GM12892 (cell line): ENCODE measurements at regions not wholly inside any gene's neighbourhood (a gene's known extent, or its start where the extent isn't known, plus 50 kb on each side); places are given as distances from the start of the nearest gene placed in this dataset.

Experiments
- DNase-seq: peaks from one replicate; pipeline ENCODE4 v3.0.0; 2011; ENCODE audit not compliant: insufficient read length
- FAIRE-seq: peaks from 2 replicates; lab custom pipeline; 2011; peaks lifted over from hg19 to GRCh38; lab: Jason Lieb, UNC
- POLR2A ChIP-seq: IDR thresholded peaks from 2 replicates; pipeline ENCODE4 v1.6.1; 2011; ENCODE audit warnings: low read depth, low read length, control low read depth
- POLR2AphosphoS5 ChIP-seq: IDR thresholded peaks from 2 replicates; pipeline ENCODE4 v1.6.1; 2011; ENCODE audit warnings: low read depth, low read length, control low read depth
- TAF1 ChIP-seq: IDR thresholded peaks from 2 replicates; pipeline ENCODE4 v1.6.1; 2011; ENCODE audit warnings: low read depth, mild to moderate bottlenecking, control low read depth, low read length, borderline replicate concordance

DNA sequence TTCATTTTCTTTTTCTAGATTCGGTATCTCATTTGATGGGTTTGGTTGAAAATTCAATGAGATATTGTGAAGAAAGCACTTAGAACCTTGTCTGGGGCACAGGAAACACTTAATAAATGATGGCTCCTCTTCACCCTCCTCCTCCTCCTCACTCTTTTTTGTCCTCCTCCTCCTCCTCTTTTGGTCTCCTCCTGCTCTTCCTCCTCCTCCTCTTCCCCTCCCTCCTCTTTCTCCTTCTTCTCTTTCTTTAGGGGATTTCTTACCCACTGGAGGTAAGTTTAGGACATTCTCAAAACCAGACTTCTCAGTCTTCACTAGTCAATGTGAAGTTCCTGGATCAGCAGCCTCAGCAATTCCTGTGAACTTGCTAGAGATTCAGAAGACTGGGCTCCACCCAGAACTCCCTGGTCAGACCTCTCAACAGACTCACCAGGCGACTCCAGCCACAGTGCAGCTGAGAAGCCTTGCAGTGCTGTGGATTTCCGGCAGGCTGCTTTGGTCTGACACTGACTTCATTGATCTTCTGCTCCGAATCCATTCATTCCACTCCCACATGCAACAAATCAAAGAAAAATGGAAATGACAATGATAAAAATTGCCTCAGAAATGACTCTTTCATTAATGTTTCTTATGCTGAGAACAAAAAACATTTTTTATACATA, 368.6 kb upstream of the B3GAT1 start:
- DNase-seq = no peak
- FAIRE-seq = no peak

DNA sequence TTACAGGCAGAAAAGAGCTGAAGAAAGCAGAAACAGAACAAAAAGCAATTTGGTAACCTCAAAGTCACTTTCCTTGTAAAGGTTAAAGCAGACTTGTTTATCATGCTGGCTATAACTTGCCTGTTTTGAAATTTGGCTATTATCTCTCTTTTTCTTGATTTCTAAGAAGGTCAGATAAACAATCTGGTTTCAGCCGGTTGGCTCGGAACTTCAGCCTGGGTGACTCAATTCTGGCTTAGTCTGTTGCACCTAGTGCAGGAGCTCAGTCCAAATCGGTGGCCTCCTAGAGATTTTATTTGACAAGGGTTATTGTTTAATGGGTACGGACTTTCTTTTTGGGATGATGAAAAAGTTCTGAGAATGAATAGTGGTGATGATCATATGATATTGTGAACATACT, 367.1 kb upstream of the B3GAT1 start:
- no peak for DNase-seq
- FAIRE-seq = no peak
- no peak for TF ChIP-seq TAF1
- TF ChIP-seq POLR2A = no peak
- no peak for TF ChIP-seq POLR2AphosphoS5

More for the DNA sequence above, 368.6 kb upstream of the B3GAT1 start:
- TF ChIP-seq TAF1 = no peak
- TF ChIP-seq POLR2AphosphoS5 = no peak
- TF ChIP-seq POLR2A = no peak

DNA sequence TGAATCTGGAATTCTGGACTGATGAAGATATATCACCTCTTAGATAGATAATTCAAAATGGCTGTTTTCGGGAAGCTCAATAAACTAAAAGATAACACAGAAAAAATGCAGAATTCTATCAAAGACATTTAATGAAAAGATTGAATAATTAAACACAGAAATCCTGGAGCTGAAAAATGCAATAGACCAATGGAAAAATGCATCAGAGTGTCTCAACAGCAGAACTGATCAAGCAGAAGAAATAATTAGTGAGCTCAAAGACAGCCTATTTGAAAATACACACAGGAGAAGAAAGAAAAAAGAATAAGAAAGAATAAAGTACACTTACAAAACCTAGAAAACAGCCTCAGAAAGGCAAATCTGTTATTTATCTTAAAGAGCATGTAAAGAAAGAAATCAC, 356.4 kb upstream of the B3GAT1 start:
- DNase-seq = no peak
- TF ChIP-seq POLR2AphosphoS5 (no peak), POLR2A (no peak), TAF1 (no peak)
- no peak for FAIRE-seq

DNA sequence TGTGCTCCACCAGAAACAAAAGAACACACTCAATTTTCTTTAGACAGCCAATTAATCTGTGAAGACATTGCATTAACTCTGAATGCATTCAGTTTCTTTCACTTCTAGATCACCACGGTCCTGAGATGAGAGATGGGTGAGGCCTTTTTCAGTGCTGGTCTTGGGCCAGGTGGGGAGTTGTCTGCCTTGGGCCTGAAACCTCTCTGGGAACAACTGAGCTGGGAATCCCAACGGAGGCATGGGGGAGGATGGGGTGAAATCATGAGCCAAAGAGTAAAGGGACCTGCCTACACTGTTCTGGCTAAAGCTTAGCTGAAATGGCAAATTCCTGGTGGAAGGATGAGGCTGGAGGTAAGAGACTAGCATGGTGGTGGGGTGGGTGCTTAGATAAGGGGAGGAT, 353.5 kb upstream of the B3GAT1 start:
- FAIRE-seq = no peak
- no peak for DNase-seq
- TF ChIP-seq TAF1 (no peak), POLR2A (no peak), POLR2AphosphoS5 (no peak)

DNA sequence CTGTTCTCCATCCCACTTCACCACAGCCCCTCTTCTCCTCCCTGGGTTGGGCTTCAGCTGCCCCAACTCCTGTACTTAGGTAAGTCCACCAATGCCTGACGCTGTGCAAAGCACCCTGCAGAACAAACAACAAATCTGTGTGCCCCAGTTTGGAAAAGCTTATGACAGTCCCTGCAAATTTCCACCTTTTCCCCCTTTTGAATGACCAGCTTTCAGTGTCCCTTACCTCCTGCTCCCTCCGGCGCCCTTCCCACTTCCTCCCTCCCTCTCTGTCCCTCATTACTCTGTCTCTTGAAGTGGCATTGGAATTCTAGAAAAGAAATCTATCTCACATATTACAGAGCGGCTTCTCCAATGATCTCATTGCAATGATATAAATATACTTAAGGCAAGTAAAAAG, 352.9 kb upstream of the B3GAT1 start:
- FAIRE-seq (no peak), DNase-seq (no peak)
- TF ChIP-seq POLR2A = no peak
- no peak for TF ChIP-seq TAF1
- TF ChIP-seq POLR2AphosphoS5 = no peak

DNA sequence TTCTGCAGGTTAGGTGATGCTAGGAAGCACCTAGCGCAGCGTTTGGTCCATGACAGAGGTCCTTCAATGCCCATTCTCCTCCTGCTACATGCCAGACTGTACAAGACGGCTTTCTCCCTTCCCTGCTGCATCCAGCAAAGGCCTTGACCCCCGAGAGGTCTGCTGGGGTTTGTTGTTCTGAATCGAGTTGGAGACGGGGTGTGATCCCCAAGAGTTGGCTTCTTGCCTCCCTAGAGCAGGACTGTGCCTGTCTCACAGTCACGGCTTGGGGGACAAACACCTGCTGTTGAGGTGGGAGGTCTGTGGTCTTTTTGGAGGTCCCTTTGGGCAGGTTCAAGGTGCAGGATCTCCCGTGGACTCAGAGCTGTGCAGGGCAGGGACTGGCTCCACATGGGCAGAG, 352.3 kb upstream of the B3GAT1 start:
- no peak for TF ChIP-seq POLR2A
- TF ChIP-seq POLR2AphosphoS5 = no peak
- TF ChIP-seq TAF1 = no peak
- FAIRE-seq = no peak
- no peak for DNase-seq

DNA sequence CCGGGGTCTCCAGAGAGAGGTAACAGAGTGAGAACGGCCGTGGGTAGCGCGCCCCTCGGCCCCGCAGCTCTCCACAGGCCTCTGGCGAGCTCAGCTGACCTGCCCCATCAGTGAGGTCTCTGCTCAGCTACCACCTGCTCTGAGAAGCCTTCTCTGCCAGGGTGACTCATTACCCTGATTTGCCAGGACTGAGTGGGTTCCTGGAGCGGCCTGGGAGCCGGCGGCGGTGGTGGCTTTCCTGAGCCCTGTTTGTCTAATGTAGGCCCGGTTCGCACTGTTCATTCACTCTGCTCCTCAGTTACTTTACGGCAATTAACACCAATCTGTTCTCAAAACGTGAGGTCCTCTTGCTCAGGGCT, 351.0 kb upstream of the B3GAT1 start:
- DNase-seq (no peak), FAIRE-seq (no peak)
- no peak for TF ChIP-seq POLR2AphosphoS5
- no peak for TF ChIP-seq POLR2A
- TF ChIP-seq TAF1 = no peak

DNA sequence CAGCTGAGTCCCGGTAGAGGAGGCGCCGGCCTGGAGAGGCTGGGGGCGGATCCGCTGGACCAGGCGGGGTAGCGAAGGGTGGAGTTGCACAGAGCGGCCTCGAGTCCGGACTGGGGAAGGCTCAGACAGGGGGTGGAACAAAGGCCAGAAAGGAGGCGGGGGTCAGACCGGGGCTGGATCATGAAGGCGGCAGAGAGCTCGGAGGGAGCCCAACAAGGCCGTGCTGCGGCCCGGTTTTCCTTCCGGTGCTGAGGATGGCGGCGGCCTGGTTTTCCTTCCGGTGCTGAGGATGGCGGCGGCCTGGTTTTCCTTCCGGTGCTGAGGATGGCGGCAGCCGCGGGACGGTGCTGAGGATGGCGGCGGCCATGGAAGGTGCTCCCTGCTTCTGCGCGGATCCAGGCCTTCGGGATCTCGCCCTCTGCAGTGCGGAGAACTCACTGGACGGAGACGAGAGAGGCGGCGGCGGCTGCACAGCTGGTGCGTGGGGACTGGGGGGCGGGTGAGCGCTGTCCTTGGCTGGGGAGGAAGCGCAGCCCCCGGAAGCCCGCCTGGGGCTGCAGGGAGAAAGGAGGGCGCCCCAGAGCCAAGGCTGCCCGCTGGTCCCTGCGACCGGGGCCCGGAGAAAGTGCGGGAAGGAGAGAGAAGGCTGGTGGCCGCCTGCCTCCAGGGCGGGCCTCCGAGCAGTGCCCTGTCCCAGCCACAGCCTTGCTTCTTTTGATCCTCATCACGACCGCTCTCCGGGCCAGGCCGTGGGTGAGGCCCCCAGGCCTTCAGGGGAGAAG, 350.4 kb upstream of the B3GAT1 start:
- FAIRE-seq (no peak), DNase-seq (no peak)
- TF ChIP-seq POLR2A = no peak
- no peak for TF ChIP-seq TAF1
- TF ChIP-seq POLR2AphosphoS5 = no peak

DNA sequence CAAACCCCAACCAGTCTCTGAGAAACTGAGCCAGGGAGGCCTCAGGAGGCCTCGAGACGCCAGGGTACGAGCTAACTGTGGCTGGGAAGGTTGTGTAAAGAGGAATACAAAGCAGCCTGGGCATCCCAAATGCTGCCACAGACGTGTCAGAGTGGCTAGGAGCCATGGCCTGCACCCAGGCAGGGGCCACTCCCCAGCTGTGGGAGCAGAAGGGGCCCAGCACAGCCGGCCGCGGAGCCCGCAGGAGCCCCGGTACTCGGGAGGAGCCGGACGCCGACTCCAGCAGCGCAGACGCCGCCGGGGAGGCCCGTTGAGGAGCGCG, 349.8 kb upstream of the B3GAT1 start:
- no peak for FAIRE-seq
- DNase-seq = no peak
- TF ChIP-seq POLR2A (no peak), TAF1 (no peak), POLR2AphosphoS5 (no peak)

DNA sequence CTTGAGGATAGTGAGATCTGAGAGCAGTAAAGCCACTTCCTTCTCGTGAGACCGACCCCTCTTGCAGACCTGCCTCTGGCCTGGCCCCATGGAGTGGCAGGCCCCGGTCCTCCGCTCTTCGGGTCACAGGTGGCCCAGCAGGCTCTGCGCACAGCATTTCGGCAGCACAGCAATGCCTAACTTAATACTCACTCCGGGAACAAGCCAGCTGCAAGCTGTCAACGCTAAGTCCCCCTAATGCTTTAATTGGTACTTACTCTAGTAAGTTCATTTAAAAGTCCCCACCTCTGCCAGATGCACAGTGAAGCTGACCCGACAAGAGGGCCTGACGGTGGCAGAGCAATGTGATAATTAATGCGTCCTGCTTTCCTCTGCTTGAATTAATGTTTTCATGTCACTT, 349.3 kb upstream of the B3GAT1 start:
- TF ChIP-seq TAF1 (no peak), POLR2A (no peak), POLR2AphosphoS5 (no peak)
- DNase-seq = no peak
- no peak for FAIRE-seq

DNA sequence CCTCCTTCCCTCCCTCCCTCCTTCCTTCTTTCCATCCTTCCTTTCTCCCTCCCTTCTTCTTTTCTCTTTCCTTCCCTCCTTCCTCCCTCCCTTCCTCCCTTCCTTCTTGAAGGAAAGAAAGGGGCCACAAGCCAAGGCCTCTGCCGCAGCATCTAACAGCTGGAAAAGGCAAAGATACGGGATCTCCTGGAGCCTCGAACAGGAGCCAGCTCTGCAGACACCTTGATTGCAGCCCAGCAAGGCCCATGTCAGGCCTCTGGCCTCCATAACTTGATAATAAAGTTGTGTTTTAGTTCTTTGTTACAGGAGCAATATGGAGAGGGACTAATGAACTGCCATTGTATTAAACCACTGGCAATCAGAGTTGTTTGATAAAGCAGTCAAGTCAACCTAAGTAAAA, 348.9 kb upstream of the B3GAT1 start:
- DNase-seq = no peak
- FAIRE-seq = no peak
- TF ChIP-seq POLR2A (no peak), TAF1 (no peak), POLR2AphosphoS5 (no peak)

DNA sequence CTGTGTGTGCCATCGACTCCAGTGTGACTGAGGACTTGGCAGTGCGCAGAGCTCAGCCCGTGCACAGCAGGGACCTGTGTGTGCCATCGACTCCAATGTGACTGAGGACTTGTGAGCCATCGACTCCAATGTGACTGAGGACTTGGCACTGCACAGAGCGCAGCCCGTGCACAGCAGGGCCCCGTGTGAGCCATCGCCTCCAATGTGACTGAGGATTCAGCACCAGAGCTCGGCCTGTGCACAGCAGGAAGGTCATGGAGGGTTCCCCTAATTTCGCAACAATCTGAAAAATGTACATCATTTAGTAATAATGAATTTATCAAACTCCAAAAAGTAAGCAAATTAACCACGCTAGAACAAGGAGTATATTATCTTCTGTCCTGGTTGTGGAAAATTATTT, 348.3 kb upstream of the B3GAT1 start:
- no peak for FAIRE-seq
- no peak for DNase-seq

More for the DNA sequence above, 348.3 kb upstream of the B3GAT1 start:
- TF ChIP-seq TAF1 = no peak
- TF ChIP-seq POLR2AphosphoS5 = no peak
- no peak for TF ChIP-seq POLR2A
